ENCODE measurements at regions not wholly inside any gene's neighbourhood (a gene's known extent, or its start where the extent isn't known, plus 50 kb on each side); places are given as distances from the start of the nearest gene placed in this dataset.
A peak's percentile ranks its signal among the peaks of the same experiment; 100 is the strongest.

GRCh38 chr22:22348127-22348814, 103.7 kb downstream of the VPREB1 start:
- Mint-ChIP-seq H3K27ac (no peak overlapping the region), H3K4me1 (peaks cover 1% of the 10 kb centered on the region), H3K27me3 (peaks cover 12% of the 10 kb centered on the region), H3K36me3 (ENCODE audit: low read depth) (no peaks in the 10 kb centered on the region), H3K9me3 (ENCODE audit: low read depth) (no peaks in the 10 kb centered on the region), H3K4me3 (no peak overlapping the region)
- peak; percentile 25 for DNase-seq
- ChIA-PET POLR2A (no interaction called here), CTCF (interaction anchor here (0.6 to 1.3 kb wide), 4 partner anchors 18 to 140 kb away, joined by 3 to 4 read pairs (median 4); no protein-coding TSS in a partner anchor)
- peak; percentile 49 for ATAC-seq
- intact Hi-C loops (cut with DNase I, micrococcal nuclease), result no loop called here

- peaks cover 1% of the 10 kb centered on the region for H3K4me1 Mint-ChIP-seq
- no peak overlapping the region for H3K4me3 Mint-ChIP-seq
- ATAC-seq (no peak), DNase-seq (no peak)
- ChIA-PET POLR2A (no interaction called here), CTCF (interaction anchor here (0.6 to 1.3 kb wide), 4 partner anchors 19 to 141 kb away, joined by 3 to 4 read pairs (median 4); no protein-coding TSS in a partner anchor)
- H3K9me3 Mint-ChIP-seq (ENCODE audit: low read depth), result no peaks in the 10 kb centered on the region
- no peak overlapping the region for H3K27ac Mint-ChIP-seq
- intact Hi-C loops (cut with DNase I, micrococcal nuclease), result loop anchor here (1.0 kb wide), 1 partner anchor 48 kb away; no protein-coding TSS in a partner anchor
- H3K36me3 Mint-ChIP-seq (ENCODE audit: low read depth), result no peaks in the 10 kb centered on the region
- H3K27me3 Mint-ChIP-seq, result peaks cover 17% of the 10 kb centered on the region
Observed at GRCh38 chr22:22348815-22349454, 104.3 kb downstream of the VPREB1 start.

- Mint-ChIP-seq H3K36me3 (ENCODE audit: low read depth) (no peaks in the 10 kb centered on the region), H3K4me1 (peaks cover 1% of the 10 kb centered on the region), H3K4me3 (no peak overlapping the region), H3K27ac (no peak overlapping the region), H3K27me3 (peaks cover 17% of the 10 kb centered on the region), H3K9me3 (ENCODE audit: low read depth) (no peaks in the 10 kb centered on the region)
- DNase-seq (no peak), ATAC-seq (no peak)
- ChIA-PET CTCF (interaction anchor here (0.8 to 1.2 kb wide), 2 partner anchors 48 to 142 kb away, joined by 4 read pairs; no protein-coding TSS in a partner anchor), POLR2A (no interaction called here)
- intact Hi-C loops (cut with DNase I, micrococcal nuclease), result loop anchor here (1.0 kb wide), 1 partner anchor 48 kb away; no protein-coding TSS in a partner anchor
Observed at GRCh38 chr22:22349455-22349836, 104.9 kb downstream of the VPREB1 start.

GRCh38 chr22:22351366-22351765, 106.8 kb downstream of the VPREB1 start:
- Mint-ChIP-seq H3K9me3 (ENCODE audit: low read depth) (no peaks in the 10 kb centered on the region), H3K36me3 (ENCODE audit: low read depth) (no peaks in the 10 kb centered on the region), H3K4me1 (peaks cover 1% of the 10 kb centered on the region), H3K27ac (no peak overlapping the region), H3K4me3 (no peak overlapping the region), H3K27me3 (peaks cover 19% of the 10 kb centered on the region)
- POLR2A ChIA-PET, result no interaction called here
- CTCF ChIA-PET, result interaction anchor here (1.0 kb wide), 1 partner anchor 55 kb away, joined by 3 read pairs; no protein-coding TSS in a partner anchor
- intact Hi-C loops (cut with DNase I, micrococcal nuclease), result loop anchor here in 1 of 2 experiments (10.0 kb wide), 1 partner anchor 73 kb away; no protein-coding TSS in a partner anchor
- no peak for DNase-seq
- ATAC-seq, result no peak

GRCh38 chr22:22352371-22352999, 107.9 kb downstream of the VPREB1 start:
- Mint-ChIP-seq H3K27ac (no peak overlapping the region), H3K4me3 (no peak overlapping the region), H3K27me3 (peaks cover 28% of the 10 kb centered on the region), H3K4me1 (peaks cover 5% of the 10 kb centered on the region), H3K36me3 (ENCODE audit: low read depth) (no peaks in the 10 kb centered on the region), H3K9me3 (ENCODE audit: low read depth) (no peaks in the 10 kb centered on the region)
- ATAC-seq, result no peak
- no peak for DNase-seq
- intact Hi-C loops (cut with DNase I, micrococcal nuclease), result loop anchor here (1.0 to 10.0 kb wide), 2 partner anchors 23 to 72 kb away; no protein-coding TSS in a partner anchor
- ChIA-PET POLR2A (interaction anchor here (0.6 kb wide), 1 partner anchor 266 kb away, joined by 3 read pairs; no protein-coding TSS in a partner anchor), CTCF (interaction anchor here (1.0 kb wide), 1 partner anchor 54 kb away, joined by 3 read pairs; no protein-coding TSS in a partner anchor)

GRCh38 chr22:22355096-22355834, 110.7 kb downstream of the VPREB1 start:
- DNase-seq, result no peak

GRCh38 chr22:22357024-22357883, 112.7 kb downstream of the VPREB1 start:
- Mint-ChIP-seq H3K27me3 (peaks cover 30% of the 10 kb centered on the region), H3K9me3 (ENCODE audit: low read depth) (no peaks in the 10 kb centered on the region), H3K4me1 (peaks cover 5% of the 10 kb centered on the region), H3K4me3 (no peak overlapping the region), H3K27ac (no peak overlapping the region), H3K36me3 (ENCODE audit: low read depth) (no peaks in the 10 kb centered on the region)
- POLR2A ChIA-PET, result no interaction called here
- CTCF ChIA-PET, result interaction anchor here (0.5 to 1.0 kb wide), 4 partner anchors 22 to 451 kb away, joined by 3 to 4 read pairs (median 4); no protein-coding TSS in a partner anchor
- DNase-seq (peak; percentile 92), ATAC-seq (peak; percentile 95)
- intact Hi-C loops (cut with DNase I, micrococcal nuclease), result loop anchor here (1.0 to 10.0 kb wide), 3 partner anchors 65 to 107 kb away; no protein-coding TSS in a partner anchor

More at GRCh38 chr22:22355096-22355834, 110.7 kb downstream of the VPREB1 start:
- intact Hi-C loops (cut with DNase I, micrococcal nuclease), result loop anchor here in 1 of 2 experiments (10.0 kb wide), 1 partner anchor 70 kb away; no protein-coding TSS in a partner anchor
- Mint-ChIP-seq H3K27me3 (peaks cover 27% of the 10 kb centered on the region), H3K4me1 (peaks cover 5% of the 10 kb centered on the region), H3K4me3 (no peak overlapping the region), H3K36me3 (ENCODE audit: low read depth) (no peaks in the 10 kb centered on the region), H3K27ac (no peak overlapping the region), H3K9me3 (ENCODE audit: low read depth) (no peaks in the 10 kb centered on the region)
- ATAC-seq, result no peak
- ChIA-PET POLR2A (no interaction called here), CTCF (interaction anchor here (0.6 to 1.7 kb wide), 2 partner anchors 12 kb away, joined by 3 to 4 read pairs; no protein-coding TSS in a partner anchor)

- ChIA-PET CTCF (no interaction called here), POLR2A (no interaction called here)
- Mint-ChIP-seq H3K4me1 (peaks cover 4% of the 10 kb centered on the region), H3K36me3 (ENCODE audit: low read depth) (no peaks in the 10 kb centered on the region), H3K4me3 (no peak overlapping the region), H3K27me3 (peaks cover 35% of the 10 kb centered on the region), H3K9me3 (ENCODE audit: low read depth) (no peaks in the 10 kb centered on the region), H3K27ac (no peak overlapping the region)
- intact Hi-C loops (cut with DNase I, micrococcal nuclease), result loop anchor here in 1 of 2 experiments (10.0 kb wide), 1 partner anchor 67 kb away; no protein-coding TSS in a partner anchor
- no peak for DNase-seq
- ATAC-seq, result no peak
Observed at GRCh38 chr22:22358152-22358551, 113.6 kb downstream of the VPREB1 start.

GRCh38 chr22:22358686-22359085, 114.1 kb downstream of the VPREB1 start:
- no peak overlapping the region for H3K27ac Mint-ChIP-seq
- H3K27me3 Mint-ChIP-seq, result peaks cover 32% of the 10 kb centered on the region
- H3K4me3 Mint-ChIP-seq, result no peak overlapping the region
- ChIA-PET POLR2A (no interaction called here), CTCF (no interaction called here)
- no peak for ATAC-seq
- no peaks in the 10 kb centered on the region for H3K36me3 Mint-ChIP-seq (ENCODE audit: low read depth)
- DNase-seq, result no peak
- peaks cover 4% of the 10 kb centered on the region for H3K4me1 Mint-ChIP-seq
- no peaks in the 10 kb centered on the region for H3K9me3 Mint-ChIP-seq (ENCODE audit: low read depth)
- intact Hi-C loops (cut with DNase I, micrococcal nuclease), result loop anchor here in 1 of 2 experiments (10.0 kb wide), 1 partner anchor 66 kb away; no protein-coding TSS in a partner anchor

- no peaks in the 10 kb centered on the region for H3K9me3 Mint-ChIP-seq (ENCODE audit: low read depth)
- ATAC-seq (no peak), DNase-seq (no peak)
- H3K4me1 Mint-ChIP-seq, result peaks cover 4% of the 10 kb centered on the region
- H3K27me3 Mint-ChIP-seq, result peaks cover 32% of the 10 kb centered on the region
- POLR2A ChIA-PET, result no interaction called here
- no peak overlapping the region for H3K4me3 Mint-ChIP-seq
- CTCF ChIA-PET, result interaction anchor here (0.6 kb wide), 1 partner anchor 105 kb away, joined by 3 read pairs; no protein-coding TSS in a partner anchor
- intact Hi-C loops (cut with DNase I, micrococcal nuclease), result loop anchor here in 1 of 2 experiments (10.0 kb wide), 1 partner anchor 65 kb away; no protein-coding TSS in a partner anchor
- no peak overlapping the region for H3K27ac Mint-ChIP-seq
- no peaks in the 10 kb centered on the region for H3K36me3 Mint-ChIP-seq (ENCODE audit: low read depth)
Observed at GRCh38 chr22:22359465-22359864, 114.9 kb downstream of the VPREB1 start.

Measured in activated CD4-positive, alpha-beta T cell treated with anti-CD3 and anti-CD28 coated beads for 36 hours (primary cell).